PC-3 (cell line): ENCODE measurements at regions not wholly inside any gene's neighbourhood (a gene's known extent, or its start where the extent isn't known, plus 50 kb on each side); places are given as distances from the start of the nearest gene placed in this dataset.

Experiments used
- CTCF ChIP-seq: fragments of 300-600 bp; sonication (generic); conservative IDR thresholded peaks from 2 replicates; pipeline ENCODE4 v1.5.1; 2017; ENCODE audit warnings: antibody characterized with exemption, low read depth, mild to moderate bottlenecking, low read length
- EZH2 ChIP-seq: fragments of 300-600 bp; sonication (generic); IDR thresholded peaks from one replicate; pipeline ENCODE4 v1.6.1; 2017; ENCODE audit warnings: antibody characterized with exemption, mild to moderate bottlenecking, low read length; ENCODE audit not compliant: unreplicated experiment
- EZH2phosphoT487 ChIP-seq: fragments of 300-600 bp; sonication (generic); IDR thresholded peaks from 2 replicates; pipeline ENCODE4 v1.6.1; 2018; ENCODE audit warnings: mild to moderate bottlenecking, antibody characterized with exemption, low read length, borderline replicate concordance

- TF ChIP-seq CTCF (no peak), EZH2 (no peak), EZH2phosphoT487 (no peak)
These were observed 186.3 kb downstream of the MYRFL start for GRCh38 chr12:70011353-70011752.
